ENCODE measurements at regions not wholly inside any gene's neighbourhood (a gene's known extent, or its start where the extent isn't known, plus 50 kb on each side); places are given as distances from the start of the nearest gene placed in this dataset.

DNA sequence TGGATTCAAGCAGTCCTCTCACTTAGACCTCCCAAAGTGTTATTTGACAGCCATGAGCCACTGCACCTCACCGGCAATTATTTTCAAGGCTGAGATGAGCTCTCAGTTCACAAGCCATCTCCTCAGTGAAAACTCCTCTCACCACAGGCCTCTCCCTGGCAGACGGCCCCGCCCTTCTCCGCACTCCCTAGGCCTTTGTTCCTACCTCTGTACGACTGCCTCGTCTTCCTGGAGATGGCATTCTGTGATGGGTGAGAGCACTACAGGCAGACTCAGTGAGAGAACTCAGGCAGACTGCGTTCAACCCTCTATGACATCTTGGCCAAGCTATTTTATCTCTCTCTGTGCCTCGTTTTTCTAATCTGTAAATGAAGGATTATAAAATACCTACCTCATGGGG, 67.0 kb upstream of the TPM1 start:
- DNase-seq = no peak
- no peak overlapping the region for H3K4me3 ChIP-seq
- no peaks in the 10 kb centered on the region for H3K4me1 ChIP-seq
- peaks cover 0 to 17% (median 0%) of the 10 kb centered on the region in 7 donors for H3K27me3 ChIP-seq (replicated peaks in 1 of 7)
- no peaks in the 10 kb centered on the region for H3K9me3 ChIP-seq
- intact Hi-C loops (cut with DNase I; ENCODE audit: low total_unique reads) = no loop called here
- H3K27ac ChIP-seq = no peak overlapping the region
- 66 to 85% (median 78%) methylated on average over 8 of the region's 8 CpGs for WGBS, 5 donors
- no peaks in the 10 kb centered on the region for H3K36me3 ChIP-seq
- TF ChIP-seq POLR2AphosphoS5 (IDR thresholded peaks at IDR 0.05) (no peak), POLR2A (IDR thresholded peaks at IDR 0.05) (no peak)

DNA sequence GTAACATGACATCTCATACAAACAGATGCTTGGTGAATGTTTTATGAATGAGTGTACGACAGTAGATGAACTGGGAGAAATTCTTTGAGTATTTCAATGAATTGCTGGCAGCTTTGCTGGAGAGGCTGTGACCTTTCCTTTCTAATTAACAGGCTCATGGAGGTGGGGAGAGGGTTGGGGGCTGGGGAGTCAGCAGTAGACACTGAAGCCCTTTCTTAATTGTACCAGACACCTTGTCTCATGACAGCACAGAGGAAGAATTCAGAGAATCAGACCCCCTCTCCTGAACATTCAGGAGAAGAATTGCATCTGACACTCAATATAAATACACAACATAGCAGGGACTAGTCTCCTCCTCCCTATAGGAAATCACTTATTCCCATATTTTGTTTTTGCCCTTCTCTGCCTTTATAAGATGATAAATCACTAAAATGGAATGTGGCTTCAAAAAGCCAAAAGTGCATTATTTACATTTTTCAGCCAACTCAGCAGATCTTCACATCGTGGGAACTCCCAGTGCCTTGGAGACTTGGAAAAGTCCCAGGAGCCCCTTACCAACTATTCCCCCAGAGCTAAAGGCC, 66.2 kb upstream of the TPM1 start:
- no peak for DNase-seq
- H3K27me3 ChIP-seq (replicated peaks in 1 of 7) = peaks cover 0 to 21% (median 0%) of the 10 kb centered on the region in 7 donors
- TF ChIP-seq, protein P1, sequence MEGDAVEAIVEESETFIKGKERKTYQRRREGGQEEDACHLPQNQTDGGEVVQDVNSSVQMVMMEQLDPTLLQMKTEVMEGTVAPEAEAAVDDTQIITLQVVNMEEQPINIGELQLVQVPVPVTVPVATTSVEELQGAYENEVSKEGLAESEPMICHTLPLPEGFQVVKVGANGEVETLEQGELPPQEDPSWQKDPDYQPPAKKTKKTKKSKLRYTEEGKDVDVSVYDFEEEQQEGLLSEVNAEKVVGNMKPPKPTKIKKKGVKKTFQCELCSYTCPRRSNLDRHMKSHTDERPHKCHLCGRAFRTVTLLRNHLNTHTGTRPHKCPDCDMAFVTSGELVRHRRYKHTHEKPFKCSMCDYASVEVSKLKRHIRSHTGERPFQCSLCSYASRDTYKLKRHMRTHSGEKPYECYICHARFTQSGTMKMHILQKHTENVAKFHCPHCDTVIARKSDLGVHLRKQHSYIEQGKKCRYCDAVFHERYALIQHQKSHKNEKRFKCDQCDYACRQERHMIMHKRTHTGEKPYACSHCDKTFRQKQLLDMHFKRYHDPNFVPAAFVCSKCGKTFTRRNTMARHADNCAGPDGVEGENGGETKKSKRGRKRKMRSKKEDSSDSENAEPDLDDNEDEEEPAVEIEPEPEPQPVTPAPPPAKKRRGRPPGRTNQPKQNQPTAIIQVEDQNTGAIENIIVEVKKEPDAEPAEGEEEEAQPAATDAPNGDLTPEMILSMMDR (IDR thresholded peaks at IDR 0.05 in 8 of 11, conservative IDR thresholded peaks at IDR 0.05 in 3 of 11) = no peak
- TF ChIP-seq POLR2AphosphoS5 (IDR thresholded peaks at IDR 0.05) (no peak), POLR2A (IDR thresholded peaks at IDR 0.05) (no peak)
- no peaks in the 10 kb centered on the region for H3K36me3 ChIP-seq
- no peak overlapping the region for H3K27ac ChIP-seq
- H3K4me3 ChIP-seq = no peak overlapping the region
- 60 to 73% (median 61%) methylated on average over 2 of the region's 2 CpGs for WGBS, 5 donors
- H3K9me3 ChIP-seq = no peaks in the 10 kb centered on the region
- H3K4me1 ChIP-seq = no peaks in the 10 kb centered on the region
- intact Hi-C loops (cut with DNase I; ENCODE audit: low total_unique reads) = no loop called here

DNA sequence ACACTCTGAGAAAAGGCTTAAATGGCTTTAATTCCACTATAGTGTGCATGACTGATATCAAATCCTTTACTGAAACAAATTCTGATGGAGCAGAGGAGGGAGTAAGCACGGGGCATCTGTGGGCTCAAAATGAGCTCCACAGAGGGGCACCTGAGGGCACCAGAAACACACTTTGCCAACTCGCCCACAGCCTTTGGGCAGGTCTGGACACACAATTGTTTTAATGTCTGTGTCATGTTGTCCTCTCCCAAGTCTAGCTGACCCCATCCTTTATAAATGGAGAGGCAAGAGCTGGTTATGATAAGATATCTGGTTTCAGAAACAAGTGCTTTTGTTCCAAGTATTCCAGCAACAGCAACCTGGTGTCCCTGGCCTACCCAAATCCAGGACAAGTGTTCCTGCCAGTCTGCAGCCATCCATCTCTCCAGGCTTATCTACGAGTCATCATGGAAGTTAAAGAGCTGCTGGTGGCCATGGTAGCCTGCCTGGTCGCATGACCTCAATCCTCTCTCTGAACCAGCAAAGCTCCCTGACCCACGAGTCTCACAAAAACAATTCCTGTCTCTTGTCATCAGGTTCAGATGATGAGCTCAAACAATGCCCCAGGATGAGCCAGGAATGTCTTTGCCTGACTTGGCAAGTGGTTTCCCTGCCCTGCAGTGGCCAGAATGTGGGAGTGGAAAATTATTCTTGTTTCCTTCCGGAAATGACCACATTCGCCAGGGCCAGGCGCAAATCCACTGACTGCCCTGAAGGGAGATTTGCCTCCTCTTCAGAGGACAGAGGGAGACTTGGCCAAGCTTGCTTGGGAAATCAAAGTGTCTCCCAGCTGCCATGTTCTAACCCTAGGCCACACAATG, 64.4 kb upstream of the TPM1 start:
- no peaks in the 10 kb centered on the region for H3K36me3 ChIP-seq
- 68 to 81% (median 75%) methylated on average over 7 to 8 of the region's 8 CpGs for WGBS, 5 donors
- H3K27me3 ChIP-seq (replicated peaks in 1 of 7) = peaks cover 0 to 24% (median 0%) of the 10 kb centered on the region in 7 donors
- no peaks in the 10 kb centered on the region for H3K9me3 ChIP-seq
- intact Hi-C loops (cut with DNase I; ENCODE audit: low total_unique reads) = no loop called here
- TF ChIP-seq, protein P1 (IDR thresholded peaks at IDR 0.05 in 8 of 11, conservative IDR thresholded peaks at IDR 0.05 in 3 of 11) = no peak
- TF ChIP-seq POLR2A (IDR thresholded peaks at IDR 0.05) (no peak), POLR2AphosphoS5 (IDR thresholded peaks at IDR 0.05) (no peak)
- DNase-seq = no peak
- no peaks in the 10 kb centered on the region for H3K4me1 ChIP-seq
- H3K27ac ChIP-seq = no peak overlapping the region
- no peak overlapping the region for H3K4me3 ChIP-seq

DNA sequence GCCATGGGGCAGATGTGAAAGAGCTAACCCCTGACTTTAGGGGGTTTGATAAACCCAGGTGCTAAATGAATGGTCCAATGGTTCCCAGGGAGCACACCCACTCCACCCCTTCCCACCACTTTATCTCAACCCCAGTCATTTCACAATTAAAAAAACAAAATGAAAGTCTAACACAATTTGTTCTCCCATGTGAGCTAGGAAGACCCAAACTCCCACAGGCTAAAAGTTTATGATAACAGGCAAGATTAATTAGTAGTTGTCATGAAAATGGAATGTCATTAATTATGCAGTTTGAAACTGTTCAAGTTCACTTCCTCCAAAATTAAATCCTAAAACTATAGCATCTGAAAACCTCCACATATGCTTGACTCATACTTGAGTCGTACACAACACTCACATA, 63.3 kb upstream of the TPM1 start:
- TF ChIP-seq, protein P1 (IDR thresholded peaks at IDR 0.05 in 8 of 11, conservative IDR thresholded peaks at IDR 0.05 in 3 of 11) = no peak
- TF ChIP-seq POLR2AphosphoS5 (IDR thresholded peaks at IDR 0.05) (no peak), POLR2A (IDR thresholded peaks at IDR 0.05) (no peak)
- Histone ChIP-seq H3K27ac (no peak overlapping the region), H3K4me1 (no peaks in the 10 kb centered on the region), H3K9me3 (no peaks in the 10 kb centered on the region), H3K27me3 (replicated peaks in 1 of 7) (peaks cover 0 to 24% (median 0%) of the 10 kb centered on the region in 7 donors), H3K4me3 (no peak overlapping the region), H3K36me3 (no peaks in the 10 kb centered on the region)
- DNase-seq = no peak
- WGBS, 5 donors = 75 to 95% (median 84%) methylated on average over 1 of the region's 1 CpG
- intact Hi-C loops (cut with DNase I; ENCODE audit: low total_unique reads) = no loop called here
